ENCODE measurements at regions not wholly inside any gene's neighbourhood (a gene's known extent, or its start where the extent isn't known, plus 50 kb on each side); places are given as distances from the start of the nearest gene placed in this dataset.

DNA sequence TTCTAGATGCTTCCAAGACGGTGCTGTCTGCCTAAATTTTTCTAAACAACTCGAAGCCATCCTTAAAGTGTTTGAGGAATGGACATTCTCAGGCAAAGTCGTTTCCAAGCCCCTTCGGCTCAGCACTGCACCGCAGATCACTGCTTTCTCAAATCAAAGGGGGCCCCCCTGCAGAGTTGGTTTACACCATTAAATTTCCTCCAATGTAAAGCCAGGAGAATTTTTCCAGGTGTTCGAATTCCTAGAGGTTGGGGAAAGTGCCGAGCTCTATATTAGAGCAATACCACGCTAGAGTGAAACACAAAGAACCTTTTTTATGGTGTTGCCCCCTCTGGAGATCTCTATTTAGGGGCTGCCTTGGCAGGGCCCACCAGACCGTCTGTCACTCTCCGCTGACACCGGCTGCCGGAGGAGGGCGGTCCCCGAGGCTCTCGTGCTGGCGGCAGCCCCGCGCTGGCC, 277.9 kb upstream of the NR2F2 start:
- Histone ChIP-seq H3K27ac (ENCODE audit: low read depth, low read length, poor library complexity, severe bottlenecking) (no peak overlapping the region), H3K9me2 (ENCODE audit: low read depth, low read length) (no peaks in the 10 kb centered on the region), H3K4me2 (ENCODE audit: low read length) (no peak overlapping the region), H3K4me3 (ENCODE audit: low read depth, low read length, poor library complexity, severe bottlenecking) (no peak overlapping the region), H3K9ac (ENCODE audit: low read length) (no peak overlapping the region), H2AFZ (ENCODE audit: low read length) (no peak overlapping the region), H3K4me1 (ENCODE audit: insufficient read depth, low read length, severe bottlenecking) (no peaks in the 10 kb centered on the region), H3F3A (ENCODE audit: insufficient read depth, low read length) (no peaks in the 10 kb centered on the region), H3K9me3 (ENCODE audit: low read length) (no peaks in the 10 kb centered on the region), H3K79me2 (ENCODE audit: insufficient read depth, low read length) (no peaks in the 10 kb centered on the region), H3K27me3 (ENCODE audit: insufficient read depth, low read length) (no peaks in the 10 kb centered on the region), H3K36me3 (ENCODE audit: insufficient read depth, low read length) (no peaks in the 10 kb centered on the region), H4K20me1 (ENCODE audit: insufficient read depth, low read length) (no peaks in the 10 kb centered on the region)
- TF ChIP-seq EZH2 (IDR thresholded peaks at IDR 0.05; ENCODE audit: borderline replicate concordance, low read length) = no peak
- TF ChIP-seq, protein P1, sequence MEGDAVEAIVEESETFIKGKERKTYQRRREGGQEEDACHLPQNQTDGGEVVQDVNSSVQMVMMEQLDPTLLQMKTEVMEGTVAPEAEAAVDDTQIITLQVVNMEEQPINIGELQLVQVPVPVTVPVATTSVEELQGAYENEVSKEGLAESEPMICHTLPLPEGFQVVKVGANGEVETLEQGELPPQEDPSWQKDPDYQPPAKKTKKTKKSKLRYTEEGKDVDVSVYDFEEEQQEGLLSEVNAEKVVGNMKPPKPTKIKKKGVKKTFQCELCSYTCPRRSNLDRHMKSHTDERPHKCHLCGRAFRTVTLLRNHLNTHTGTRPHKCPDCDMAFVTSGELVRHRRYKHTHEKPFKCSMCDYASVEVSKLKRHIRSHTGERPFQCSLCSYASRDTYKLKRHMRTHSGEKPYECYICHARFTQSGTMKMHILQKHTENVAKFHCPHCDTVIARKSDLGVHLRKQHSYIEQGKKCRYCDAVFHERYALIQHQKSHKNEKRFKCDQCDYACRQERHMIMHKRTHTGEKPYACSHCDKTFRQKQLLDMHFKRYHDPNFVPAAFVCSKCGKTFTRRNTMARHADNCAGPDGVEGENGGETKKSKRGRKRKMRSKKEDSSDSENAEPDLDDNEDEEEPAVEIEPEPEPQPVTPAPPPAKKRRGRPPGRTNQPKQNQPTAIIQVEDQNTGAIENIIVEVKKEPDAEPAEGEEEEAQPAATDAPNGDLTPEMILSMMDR (IDR thresholded peaks at IDR 0.05; ENCODE audit: low read length) = no peak

DNA sequence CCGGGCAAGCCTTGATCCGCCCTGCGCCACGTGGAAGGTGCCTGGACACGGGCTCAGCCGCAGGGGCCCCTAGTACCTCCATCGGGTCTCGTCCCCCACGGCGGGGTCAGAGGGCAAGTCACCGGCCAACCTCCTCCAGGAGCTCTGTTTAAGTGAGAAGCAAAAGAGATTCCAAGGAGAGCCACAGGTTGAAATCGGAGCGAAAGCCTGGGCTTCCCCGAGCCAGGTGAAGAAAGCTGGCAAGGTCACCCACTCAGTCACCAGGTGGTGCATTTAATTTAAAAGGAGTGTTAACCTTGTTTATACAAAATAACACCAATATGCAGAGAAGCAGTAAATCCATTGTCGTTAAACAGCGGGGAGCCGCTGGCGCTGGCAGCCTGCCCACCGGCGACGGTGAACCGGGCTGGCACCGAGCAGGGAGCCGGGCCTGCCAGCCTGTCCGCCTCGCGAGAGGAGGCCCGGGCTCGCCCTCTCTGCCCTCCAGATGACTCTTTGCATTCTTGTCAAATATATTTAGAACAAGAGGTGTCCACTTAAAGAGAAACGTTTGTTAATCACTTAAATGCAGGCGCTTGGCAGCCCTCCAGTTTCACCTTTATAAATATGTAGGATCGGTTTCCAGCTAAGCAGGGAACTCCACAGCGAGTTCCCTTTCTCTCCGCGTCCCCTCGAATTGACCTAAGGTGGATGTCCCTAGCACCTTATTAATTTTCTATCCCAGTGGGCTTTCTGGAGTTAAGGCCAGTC, 277.3 kb upstream of the NR2F2 start:
- Histone ChIP-seq H3K36me3 (ENCODE audit: insufficient read depth, low read length) (no peaks in the 10 kb centered on the region), H3F3A (ENCODE audit: insufficient read depth, low read length) (no peaks in the 10 kb centered on the region), H3K9ac (ENCODE audit: low read length) (no peak overlapping the region), H4K20me1 (ENCODE audit: insufficient read depth, low read length) (no peaks in the 10 kb centered on the region), H3K27me3 (ENCODE audit: insufficient read depth, low read length) (no peaks in the 10 kb centered on the region), H3K9me2 (ENCODE audit: low read depth, low read length) (no peaks in the 10 kb centered on the region), H3K4me1 (ENCODE audit: insufficient read depth, low read length, severe bottlenecking) (no peaks in the 10 kb centered on the region), H3K79me2 (ENCODE audit: insufficient read depth, low read length) (no peaks in the 10 kb centered on the region), H3K27ac (ENCODE audit: low read depth, low read length, poor library complexity, severe bottlenecking) (no peak overlapping the region), H3K4me3 (ENCODE audit: low read depth, low read length, poor library complexity, severe bottlenecking) (no peak overlapping the region), H3K9me3 (ENCODE audit: low read length) (no peaks in the 10 kb centered on the region), H3K4me2 (ENCODE audit: low read length) (no peak overlapping the region), H2AFZ (ENCODE audit: low read length) (no peak overlapping the region)
- TF ChIP-seq, protein P1 (IDR thresholded peaks at IDR 0.05; ENCODE audit: low read length) = no peak
- no peak for TF ChIP-seq EZH2 (IDR thresholded peaks at IDR 0.05; ENCODE audit: borderline replicate concordance, low read length)

DNA sequence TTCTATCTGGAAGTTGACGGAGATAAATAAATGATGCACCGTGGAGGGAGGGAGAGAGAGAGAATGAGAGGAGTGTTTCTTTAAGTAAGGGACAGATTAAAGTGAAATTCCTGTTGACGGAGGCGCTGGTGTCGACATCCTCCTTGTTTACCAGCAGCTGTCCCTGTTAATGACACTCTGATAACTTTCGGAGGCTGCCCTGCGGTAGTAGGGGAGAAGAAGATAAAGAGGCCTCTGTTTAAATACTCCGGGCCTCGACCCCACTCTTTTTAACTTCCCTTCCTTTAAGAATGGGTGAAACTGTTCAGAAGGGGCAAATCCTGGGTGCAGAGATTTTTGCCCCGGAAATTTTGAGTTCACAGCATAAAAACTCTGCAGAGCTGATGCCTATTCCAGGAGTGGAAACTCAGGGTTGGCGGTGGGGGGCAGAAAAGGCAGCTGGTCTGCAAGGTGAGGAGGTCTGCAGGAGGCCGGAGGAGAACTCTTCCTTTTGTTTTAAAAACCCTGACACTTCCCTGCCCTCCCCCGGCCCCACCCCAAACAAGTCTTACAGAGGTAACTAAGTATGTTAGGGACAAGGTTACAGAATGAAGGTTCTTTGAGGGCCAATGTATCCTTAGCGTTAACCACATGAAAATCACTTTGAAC, 276.6 kb upstream of the NR2F2 start:
- Histone ChIP-seq H3K4me2 (ENCODE audit: low read length) (no peak overlapping the region), H3K4me3 (ENCODE audit: low read depth, low read length, poor library complexity, severe bottlenecking) (no peak overlapping the region), H3F3A (ENCODE audit: insufficient read depth, low read length) (no peaks in the 10 kb centered on the region)

More for the DNA sequence above, 276.6 kb upstream of the NR2F2 start:
- no peaks in the 10 kb centered on the region for H3K4me1 ChIP-seq (ENCODE audit: insufficient read depth, low read length, severe bottlenecking)
- H2AFZ ChIP-seq (ENCODE audit: low read length) = no peak overlapping the region
- H3K9me3 ChIP-seq (ENCODE audit: low read length) = no peaks in the 10 kb centered on the region
- no peaks in the 10 kb centered on the region for H3K9me2 ChIP-seq (ENCODE audit: low read depth, low read length)
- no peaks in the 10 kb centered on the region for H4K20me1 ChIP-seq (ENCODE audit: insufficient read depth, low read length)
- no peak overlapping the region for H3K27ac ChIP-seq (ENCODE audit: low read depth, low read length, poor library complexity, severe bottlenecking)
- no peak for TF ChIP-seq EZH2 (IDR thresholded peaks at IDR 0.05; ENCODE audit: borderline replicate concordance, low read length)
- no peak overlapping the region for H3K9ac ChIP-seq (ENCODE audit: low read length)
- no peaks in the 10 kb centered on the region for H3K79me2 ChIP-seq (ENCODE audit: insufficient read depth, low read length)
- no peaks in the 10 kb centered on the region for H3K27me3 ChIP-seq (ENCODE audit: insufficient read depth, low read length)
- H3K36me3 ChIP-seq (ENCODE audit: insufficient read depth, low read length) = no peaks in the 10 kb centered on the region
